ENCODE measurements at regions not wholly inside any gene's neighbourhood (a gene's known extent, or its start where the extent isn't known, plus 50 kb on each side); places are given as distances from the start of the nearest gene placed in this dataset.

DNA sequence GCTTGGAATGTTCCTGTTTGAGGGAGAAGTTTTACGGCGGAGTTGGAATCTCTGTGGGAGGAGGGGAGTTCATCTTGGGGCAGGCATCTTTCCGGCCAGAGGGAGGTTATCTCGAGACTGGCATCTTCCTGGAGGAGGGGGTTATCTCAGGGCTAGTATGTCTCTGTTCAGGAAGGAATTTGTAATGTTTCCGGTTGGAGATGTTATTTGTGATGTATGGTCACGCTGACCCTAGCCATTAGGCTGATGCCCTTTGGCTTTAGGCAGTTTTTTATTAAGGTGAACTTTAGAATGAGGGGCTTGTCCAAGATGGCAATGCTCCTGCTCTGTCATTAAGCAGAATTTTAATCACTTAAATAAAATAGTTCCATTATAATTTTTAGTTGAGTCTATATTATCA, 449.7 kb downstream of the PCDH10 start:
- TF ChIP-seq REST (IDR thresholded peaks at IDR 0.05) (no peak), EGR1 (IDR thresholded peaks at IDR 0.05; ENCODE audit: low read depth in 2 of 2) (no peak)
